NCI-H774 (cell line): ENCODE measurements at regions not wholly inside any gene's neighbourhood (a gene's known extent, or its start where the extent isn't known, plus 50 kb on each side); places are given as distances from the start of the nearest gene placed in this dataset.

Experiments used
- DNase-seq: peaks from one replicate; lab custom pipeline; 2025; lab: John Stamatoyannopoulos, UW

DNA sequence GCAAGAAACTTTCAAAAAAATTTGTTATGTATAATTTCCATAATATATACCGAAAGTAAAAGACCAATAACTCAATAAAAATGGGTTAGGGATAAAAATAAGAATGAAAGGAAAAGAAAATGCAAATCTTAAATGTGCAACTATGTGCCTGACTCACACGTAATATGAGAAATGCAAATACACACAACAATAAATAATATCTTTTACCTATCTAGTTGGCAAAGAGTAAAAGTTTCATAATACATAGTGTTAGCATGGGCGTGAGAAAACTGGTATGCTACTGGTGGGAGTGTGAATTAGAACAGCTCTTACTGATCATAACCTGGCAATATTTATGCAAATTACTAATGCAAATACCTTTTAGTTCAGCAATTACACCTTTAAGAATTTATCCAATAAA is 438.5 kb upstream of the CITED2 start:
- DNase-seq, result no peak

- no peak for DNase-seq
Observed at GRCh38 chr6:139801571-139802321, 427.3 kb upstream of the CITED2 start.

GRCh38 chr6:139800837-139801236 is 426.4 kb upstream of the CITED2 start:
- no peak for DNase-seq

GRCh38 chr6:139790527-139790926 is 416.1 kb upstream of the CITED2 start:
- no peak for DNase-seq

DNA sequence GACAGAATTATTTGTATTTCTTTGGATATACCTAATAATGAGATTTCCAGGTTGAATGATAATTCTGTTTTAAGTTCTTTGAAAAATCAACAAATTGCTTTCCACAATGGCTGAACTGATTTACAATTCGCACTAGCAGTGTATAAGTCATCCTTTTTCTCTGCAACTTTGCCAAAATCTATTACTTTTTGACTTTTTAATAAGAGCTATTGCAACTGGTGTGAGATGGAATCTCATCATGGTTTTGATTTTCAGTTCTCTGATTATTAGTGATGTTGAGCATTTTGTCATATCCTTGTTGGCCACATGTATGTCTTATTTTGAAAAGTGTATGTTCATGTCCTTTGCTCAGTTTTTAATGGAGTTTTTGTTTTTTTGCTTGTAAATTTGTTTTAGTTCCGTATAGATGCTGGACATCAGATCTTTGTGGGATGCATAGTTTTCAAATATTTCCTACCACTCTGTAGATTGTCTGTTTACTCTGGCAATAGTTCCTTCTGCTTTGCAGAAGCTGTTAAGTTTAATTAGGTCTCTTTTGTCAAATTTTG is 409.8 kb upstream of the CITED2 start:
- no peak for DNase-seq

DNA sequence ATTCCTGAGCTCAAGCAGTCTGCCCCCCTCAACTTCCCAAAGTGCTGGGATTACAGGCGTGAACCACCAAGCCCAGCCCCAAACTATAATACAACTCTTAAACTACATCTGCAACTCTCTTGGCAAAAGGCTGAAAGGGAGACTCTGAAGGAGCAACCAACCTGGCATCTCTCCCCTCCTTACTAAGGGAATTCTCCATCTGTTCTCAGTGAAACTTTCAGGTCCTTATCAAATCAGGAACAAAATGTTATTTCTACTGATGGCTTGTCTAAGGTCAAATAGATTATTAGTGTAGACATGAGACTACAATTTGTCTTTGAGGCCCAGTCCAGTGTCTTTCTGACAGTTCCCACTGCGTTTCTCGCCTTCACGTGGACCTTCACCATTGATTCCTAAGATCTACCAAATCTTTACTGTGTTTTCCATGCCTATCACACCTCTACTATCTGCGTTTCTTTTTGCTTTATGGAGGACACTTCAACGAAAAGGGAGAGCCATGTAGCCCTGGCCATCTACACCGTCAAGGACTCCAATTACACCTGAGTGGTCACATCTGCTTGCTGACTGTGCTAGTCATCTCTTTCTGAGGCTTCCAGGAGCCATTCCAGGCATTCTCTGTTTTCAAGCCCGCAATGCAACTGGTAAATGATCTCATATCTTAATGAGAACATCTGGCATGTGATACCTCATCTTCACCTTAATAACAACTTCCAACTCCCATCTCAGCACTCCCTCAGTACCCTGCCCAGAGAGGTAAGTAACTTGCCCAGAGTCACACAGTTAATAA is 405.7 kb upstream of the CITED2 start:
- DNase-seq, result no peak

DNA sequence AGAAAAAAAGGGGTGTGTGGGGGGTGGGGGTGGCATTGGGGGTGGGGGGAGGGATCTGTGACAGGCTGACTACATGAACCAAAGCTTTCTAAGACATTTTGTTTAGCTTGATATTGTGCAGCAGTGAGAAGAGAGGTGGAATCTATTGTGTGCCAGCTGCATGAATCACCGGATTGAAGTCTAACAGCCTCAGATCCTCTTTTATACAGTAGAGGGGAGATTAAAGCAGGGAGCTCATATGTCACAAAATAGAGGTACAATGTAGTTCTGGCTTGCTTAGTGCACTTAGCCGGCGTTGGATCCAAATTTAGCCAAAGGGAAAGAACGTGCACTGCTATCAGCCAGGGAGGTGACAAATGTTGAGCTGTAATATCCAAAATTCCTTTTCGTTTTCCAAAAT is 404.2 kb upstream of the CITED2 start:
- DNase-seq, result peak; percentile 88

- DNase-seq, result no peak
Observed at GRCh38 chr6:139778106-139778505, 403.7 kb upstream of the CITED2 start.

GRCh38 chr6:139777202-139777970 is 402.9 kb upstream of the CITED2 start:
- peak; percentile 55 for DNase-seq

GRCh38 chr6:139776041-139776440 is 401.6 kb upstream of the CITED2 start:
- peak; percentile 25 for DNase-seq

- DNase-seq, result no peak
Observed at GRCh38 chr6:139768196-139768595, 393.7 kb upstream of the CITED2 start.

- no peak for DNase-seq
Observed at GRCh38 chr6:139766796-139767195, 392.3 kb upstream of the CITED2 start.

DNA sequence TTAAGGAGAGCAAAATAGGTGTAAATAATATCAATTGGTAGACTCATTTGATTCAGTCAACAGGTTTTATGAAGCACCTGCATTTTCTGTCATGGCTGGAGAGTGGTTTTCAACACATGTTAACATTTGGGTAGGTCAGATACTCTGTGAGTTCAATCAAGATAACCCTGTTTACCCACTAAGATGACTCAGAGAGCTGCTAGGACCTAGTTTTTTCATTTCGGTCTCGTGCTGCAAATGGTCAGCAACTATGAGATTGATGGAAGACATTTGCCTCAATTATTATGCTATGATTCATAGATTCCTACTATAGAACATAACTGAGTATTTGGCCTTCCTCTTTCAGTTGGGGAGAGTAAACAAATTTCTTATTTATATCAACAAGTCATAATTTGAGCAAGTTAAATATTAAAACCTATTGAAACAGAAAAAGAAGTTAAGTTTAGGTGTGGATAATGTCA is 391.4 kb upstream of the CITED2 start:
- peak; percentile 34 for DNase-seq

- no peak for DNase-seq
Observed at GRCh38 chr6:139764498-139764986, 390.1 kb upstream of the CITED2 start.

DNA sequence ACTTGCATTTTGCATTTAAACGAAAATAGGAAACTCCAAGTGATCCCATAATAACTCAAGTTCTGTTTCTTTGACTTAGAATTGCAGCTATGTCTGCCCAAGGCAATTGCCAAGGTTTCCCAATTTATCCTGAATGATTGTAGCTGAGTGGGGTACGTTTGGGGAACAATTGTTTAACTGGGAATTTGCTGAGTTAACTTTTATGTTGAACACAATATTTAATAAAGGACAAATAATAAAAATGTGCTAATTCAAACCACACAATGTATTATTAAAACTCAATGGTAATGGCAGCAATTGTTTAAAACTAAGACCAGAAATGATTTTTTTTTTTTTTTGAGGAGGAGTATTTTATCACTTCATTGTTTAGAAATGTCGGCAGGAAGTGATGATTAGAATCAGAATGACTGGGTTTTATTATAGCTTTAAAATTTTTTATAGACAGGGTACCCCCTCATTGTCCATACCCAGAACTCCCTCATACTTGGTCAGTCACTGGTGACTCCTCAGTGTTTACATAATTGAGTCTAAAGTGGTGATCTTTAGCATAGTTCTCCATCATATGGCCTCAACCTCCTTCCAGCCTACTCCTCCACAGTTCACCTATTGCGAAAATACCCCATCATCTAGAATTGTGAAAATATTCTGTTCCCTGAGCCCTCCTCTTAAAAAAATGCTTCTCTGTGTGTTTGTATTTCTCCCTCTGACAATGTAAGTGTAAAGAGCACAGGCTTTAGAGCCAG is 389.2 kb upstream of the CITED2 start:
- no peak for DNase-seq

DNA sequence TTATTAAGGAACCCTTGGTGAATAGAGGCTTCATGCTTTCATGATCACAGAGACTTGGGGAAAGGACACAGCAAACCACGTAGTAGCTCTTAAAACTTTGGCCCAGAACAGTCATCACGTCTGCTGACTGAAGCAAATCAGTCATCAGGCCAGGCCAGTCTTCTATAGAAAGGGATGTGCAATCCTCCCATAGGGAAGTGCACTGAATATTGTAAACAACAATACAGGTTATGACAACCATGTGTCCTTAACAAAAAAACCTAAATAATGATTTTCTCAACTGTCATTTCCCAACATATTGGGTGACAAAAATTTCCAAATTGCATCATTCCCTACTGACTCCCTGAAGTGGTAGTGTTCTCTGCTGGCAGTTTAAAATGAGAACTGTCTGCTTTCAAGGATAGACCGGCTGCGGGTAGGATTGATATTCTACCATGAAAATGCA is 388.2 kb upstream of the CITED2 start:
- DNase-seq, result no peak

DNA sequence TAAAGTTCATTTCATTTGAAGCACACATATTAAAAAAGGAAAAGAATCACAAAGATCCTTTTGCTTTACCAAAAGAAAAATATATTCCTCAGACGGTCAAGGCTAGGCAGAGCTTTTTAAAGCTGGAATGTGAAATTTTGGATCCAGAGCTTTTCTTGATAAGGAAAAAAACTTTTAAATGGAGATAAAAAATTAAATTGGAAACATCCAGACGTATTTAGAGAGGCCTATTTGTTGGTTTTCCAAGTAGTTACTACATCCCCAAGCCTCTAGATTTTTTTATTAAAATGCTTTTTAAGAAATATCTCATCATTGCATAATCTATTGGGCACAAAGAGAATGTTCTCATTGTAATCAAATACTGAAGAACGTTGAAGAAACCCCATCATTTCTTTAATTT is 385.7 kb upstream of the CITED2 start:
- no peak for DNase-seq

DNA sequence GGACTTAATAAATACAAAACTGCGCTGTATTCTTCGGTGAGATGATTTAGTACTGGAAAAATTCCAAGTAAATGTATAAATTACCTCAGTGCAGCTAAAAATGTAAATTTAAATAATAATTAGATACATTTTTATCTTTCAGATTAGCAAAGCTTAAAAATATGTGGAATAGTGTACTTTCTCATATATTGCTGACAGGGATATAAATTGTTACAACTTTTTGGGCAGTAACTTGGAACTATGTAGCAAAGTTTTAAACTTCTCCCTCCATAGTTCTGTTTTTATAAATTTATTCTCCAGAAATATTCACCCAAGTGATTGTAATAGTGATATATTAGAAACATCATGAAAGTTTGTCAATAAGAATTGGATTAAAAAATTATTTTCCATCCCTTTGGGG is 384.6 kb upstream of the CITED2 start:
- DNase-seq, result no peak

DNA sequence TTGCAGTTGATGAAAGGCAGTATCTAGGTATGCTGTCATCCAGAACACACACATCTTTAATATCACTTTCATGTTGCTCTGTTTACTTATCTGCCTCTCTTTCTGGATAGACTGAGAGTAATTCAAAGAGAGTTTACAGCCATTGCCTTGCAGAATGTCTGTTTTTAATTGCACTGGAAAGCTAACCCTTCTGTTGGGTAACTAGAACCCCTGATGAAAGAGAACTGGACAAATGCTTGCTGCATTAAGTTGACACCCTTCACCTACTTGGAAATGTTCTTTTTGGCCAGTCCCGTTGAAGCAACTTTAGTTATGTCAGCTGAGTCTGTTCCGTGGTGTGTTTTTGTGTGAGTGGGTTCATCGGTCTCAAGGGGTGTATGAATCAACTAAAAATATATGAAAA is 383.8 kb upstream of the CITED2 start:
- no peak for DNase-seq

GRCh38 chr6:139757784-139758183 is 383.3 kb upstream of the CITED2 start:
- DNase-seq, result no peak

GRCh38 chr6:139756381-139756780 is 381.9 kb upstream of the CITED2 start:
- no peak for DNase-seq
